Panc1 (cell line): ENCODE measurements at regions not wholly inside any gene's neighbourhood (a gene's known extent, or its start where the extent isn't known, plus 50 kb on each side); places are given as distances from the start of the nearest gene placed in this dataset.

Experiments
- CTCF ChIP-seq: fragments of 450-650 bp; IDR thresholded peaks from 2 replicates; pipeline ENCODE4 v1.5.1; 2017; ENCODE audit warnings: mild to moderate bottlenecking
- POLR2AphosphoS5 ChIP-seq: IDR thresholded peaks from 2 replicates; pipeline ENCODE4 v1.6.1; 2012; ENCODE audit warnings: mild to moderate bottlenecking, low read depth, low read length, moderate library complexity
- TF ChIP-seq, protein P1 (sequence below), 2 experiments: IDR thresholded peaks; 2 replicates each; pipeline ENCODE4 v1.6.1; 2011 to 2012; ENCODE audit warnings: low read depth in 2 of 2, control low read depth in 1 of 2, low read length in 1 of 2, mild to moderate bottlenecking in 1 of 2, moderate library complexity in 1 of 2; ENCODE audit not compliant: insufficient read depth in 1 of 2

DNA sequence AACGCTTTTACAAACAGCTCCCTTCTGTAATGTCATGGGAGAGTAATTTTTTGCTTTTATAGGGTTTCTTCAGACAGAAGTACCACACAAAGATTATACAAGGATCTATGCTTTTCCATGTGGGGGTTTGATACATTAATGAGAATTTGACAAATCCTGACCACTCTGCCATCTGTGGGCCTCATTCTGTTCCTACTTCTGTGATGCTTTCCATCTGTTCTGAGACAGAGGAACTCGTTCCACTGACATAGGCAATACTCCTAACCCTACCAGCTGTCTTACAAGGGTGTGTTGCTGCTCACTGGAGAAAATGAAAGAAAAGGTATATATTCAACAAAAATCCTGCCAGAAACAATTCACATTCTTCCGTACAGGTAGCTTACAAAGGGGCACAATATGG is 59.4 kb upstream of the NAMPT start:
- TF ChIP-seq CTCF = no peak
- TF ChIP-seq, protein P1, sequence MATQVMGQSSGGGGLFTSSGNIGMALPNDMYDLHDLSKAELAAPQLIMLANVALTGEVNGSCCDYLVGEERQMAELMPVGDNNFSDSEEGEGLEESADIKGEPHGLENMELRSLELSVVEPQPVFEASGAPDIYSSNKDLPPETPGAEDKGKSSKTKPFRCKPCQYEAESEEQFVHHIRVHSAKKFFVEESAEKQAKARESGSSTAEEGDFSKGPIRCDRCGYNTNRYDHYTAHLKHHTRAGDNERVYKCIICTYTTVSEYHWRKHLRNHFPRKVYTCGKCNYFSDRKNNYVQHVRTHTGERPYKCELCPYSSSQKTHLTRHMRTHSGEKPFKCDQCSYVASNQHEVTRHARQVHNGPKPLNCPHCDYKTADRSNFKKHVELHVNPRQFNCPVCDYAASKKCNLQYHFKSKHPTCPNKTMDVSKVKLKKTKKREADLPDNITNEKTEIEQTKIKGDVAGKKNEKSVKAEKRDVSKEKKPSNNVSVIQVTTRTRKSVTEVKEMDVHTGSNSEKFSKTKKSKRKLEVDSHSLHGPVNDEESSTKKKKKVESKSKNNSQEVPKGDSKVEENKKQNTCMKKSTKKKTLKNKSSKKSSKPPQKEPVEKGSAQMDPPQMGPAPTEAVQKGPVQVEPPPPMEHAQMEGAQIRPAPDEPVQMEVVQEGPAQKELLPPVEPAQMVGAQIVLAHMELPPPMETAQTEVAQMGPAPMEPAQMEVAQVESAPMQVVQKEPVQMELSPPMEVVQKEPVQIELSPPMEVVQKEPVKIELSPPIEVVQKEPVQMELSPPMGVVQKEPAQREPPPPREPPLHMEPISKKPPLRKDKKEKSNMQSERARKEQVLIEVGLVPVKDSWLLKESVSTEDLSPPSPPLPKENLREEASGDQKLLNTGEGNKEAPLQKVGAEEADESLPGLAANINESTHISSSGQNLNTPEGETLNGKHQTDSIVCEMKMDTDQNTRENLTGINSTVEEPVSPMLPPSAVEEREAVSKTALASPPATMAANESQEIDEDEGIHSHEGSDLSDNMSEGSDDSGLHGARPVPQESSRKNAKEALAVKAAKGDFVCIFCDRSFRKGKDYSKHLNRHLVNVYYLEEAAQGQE (IDR thresholded peaks at IDR 0.05; ENCODE audit: insufficient read depth in 1 of 2, low read depth in 2 of 2, low read length in 1 of 2) = no peak
- no peak for TF ChIP-seq POLR2AphosphoS5
